SU-DHL-6 (cell line): ENCODE measurements at regions not wholly inside any gene's neighbourhood (a gene's known extent, or its start where the extent isn't known, plus 50 kb on each side); places are given as distances from the start of the nearest gene placed in this dataset.

Experiments
- H2AFZ ChIP-seq: fragments of 200-600 bp; sonication (generic); 2 replicates; pipeline ENCODE4 v1.6.1; 2014; ENCODE audit warnings: low read depth, mild to moderate bottlenecking, moderate library complexity, mixed read lengths, antibody characterized with exemption, low read length; ENCODE audit not compliant: severe bottlenecking
- H3F3A ChIP-seq: fragments of 200-600 bp; shearing (Covaris generic); 2 replicates; pipeline ENCODE4 v1.6.0; 2016; ENCODE audit warnings: antibody characterized with exemption, mild to moderate bottlenecking; ENCODE audit not compliant: insufficient read depth
- H3K27ac ChIP-seq: fragments of 200-600 bp; sonication (generic); 2 replicates; pipeline ENCODE4 v1.5.1; 2016; ENCODE audit warnings: low read depth, mild to moderate bottlenecking, low read length, moderate library complexity, mixed read lengths
- H3K27me3 ChIP-seq: fragments of 200-600 bp; sonication (generic), shearing (Covaris generic); 2 replicates; pipeline ENCODE4 v1.6.0; 2014; ENCODE audit warnings: mild to moderate bottlenecking, low read length
- H3K36me3 ChIP-seq: fragments of 200-600 bp; sonication (generic); 2 replicates; pipeline ENCODE4 v1.6.1; 2014; ENCODE audit warnings: mild to moderate bottlenecking, low read length, mixed read lengths
- H3K4me2 ChIP-seq: fragments of 300-600, 200-600 bp; shearing (Covaris generic), sonication (generic); 2 replicates; pipeline ENCODE4 v1.6.0; 2014; ENCODE audit warnings: low read length, low read depth, mild to moderate bottlenecking; ENCODE audit not compliant: poor library complexity, severe bottlenecking
- H3K4me3 ChIP-seq: fragments of 200-600 bp; sonication (generic); 2 replicates; pipeline ENCODE4 v1.5.1; 2014; ENCODE audit warnings: antibody characterized with exemption, low read length, mild to moderate bottlenecking, mixed read lengths; ENCODE audit not compliant: insufficient read depth, poor library complexity, severe bottlenecking
- H3K79me2 ChIP-seq: fragments of 200-600 bp; sonication (generic); 2 replicates; pipeline ENCODE4 v1.6.1; 2014; ENCODE audit warnings: mild to moderate bottlenecking, low read length, moderate library complexity; ENCODE audit not compliant: insufficient read depth
- H3K9ac ChIP-seq: fragments of 200-600 bp; sonication (generic); 2 replicates; pipeline ENCODE4 v1.7.0; 2014; ENCODE audit warnings: mild to moderate bottlenecking, low read length
- H3K9me2 ChIP-seq: fragments of 200-600 bp; sonication (generic); replicated peaks from 2 replicates; pipeline ENCODE4 v1.6.1; 2014; ENCODE audit warnings: low read length; ENCODE audit not compliant: insufficient read depth
- H3K9me3 ChIP-seq: fragments of 200-600 bp; sonication (generic); 2 replicates; pipeline ENCODE4 v1.6.1; 2014; ENCODE audit warnings: low read length, mixed read lengths; ENCODE audit not compliant: insufficient read depth
- H4K20me1 ChIP-seq: fragments of 200-600 bp; sonication (generic); 2 replicates; pipeline ENCODE4 v1.6.1; 2014; ENCODE audit warnings: low read depth, mild to moderate bottlenecking, antibody characterized with exemption, low read length, moderate library complexity, mixed read lengths
- CTCF ChIP-seq: fragments of 200-600 bp; sonication (generic); IDR thresholded peaks from one replicate; pipeline ENCODE4 v1.5.1; 2017; ENCODE audit warnings: antibody characterized with exemption, mild to moderate bottlenecking, low read length, moderate library complexity; ENCODE audit not compliant: insufficient read depth, poor library complexity, severe bottlenecking
- EZH2phosphoT487 ChIP-seq: fragments of 200-600 bp; sonication (generic), shearing (Covaris generic); conservative IDR thresholded peaks from 2 replicates; pipeline ENCODE4 v1.6.1; 2018; ENCODE audit warnings: mild to moderate bottlenecking, antibody characterized with exemption, low read length, moderate library complexity, mixed read lengths

GRCh38 chr9:16265688-16266087, 604.8 kb downstream of the BNC2 start:
- H3K9ac ChIP-seq = no peak overlapping the region
- no peak overlapping the region for H3K27ac ChIP-seq
- H3K79me2 ChIP-seq = no peaks in the 10 kb centered on the region
- H3K9me3 ChIP-seq = no peaks in the 10 kb centered on the region
- H4K20me1 ChIP-seq = no peaks in the 10 kb centered on the region
- no peaks in the 10 kb centered on the region for H3K27me3 ChIP-seq
- no peaks in the 10 kb centered on the region for H3F3A ChIP-seq
- no peaks in the 10 kb centered on the region for H3K36me3 ChIP-seq
- no peak overlapping the region for H3K4me3 ChIP-seq
- no peak overlapping the region for H3K4me2 ChIP-seq
- H3K9me2 ChIP-seq = no peaks in the 10 kb centered on the region
- TF ChIP-seq EZH2phosphoT487 = no peak
- TF ChIP-seq CTCF = no peak
- no peak overlapping the region for H2AFZ ChIP-seq

GRCh38 chr9:16266648-16267276, 603.7 kb downstream of the BNC2 start:
- TF ChIP-seq CTCF (peak; percentile 83), EZH2phosphoT487 (no peak)
- H2AFZ ChIP-seq = no peak overlapping the region
- H3F3A ChIP-seq = no peaks in the 10 kb centered on the region
- no peaks in the 10 kb centered on the region for H3K9me2 ChIP-seq
- H3K27ac ChIP-seq = no peak overlapping the region
- no peaks in the 10 kb centered on the region for H3K79me2 ChIP-seq
- H3K9ac ChIP-seq = no peak overlapping the region
- H4K20me1 ChIP-seq = no peaks in the 10 kb centered on the region
- no peaks in the 10 kb centered on the region for H3K27me3 ChIP-seq
- H3K36me3 ChIP-seq = no peaks in the 10 kb centered on the region
- no peak overlapping the region for H3K4me3 ChIP-seq
- no peak overlapping the region for H3K4me2 ChIP-seq
- no peaks in the 10 kb centered on the region for H3K9me3 ChIP-seq

- Histone ChIP-seq H3K27ac (no peak overlapping the region), H3K4me2 (no peak overlapping the region), H3K9me3 (no peaks in the 10 kb centered on the region), H3K27me3 (no peaks in the 10 kb centered on the region), H3K9ac (no peak overlapping the region), H3F3A (no peaks in the 10 kb centered on the region), H2AFZ (no peak overlapping the region), H4K20me1 (no peaks in the 10 kb centered on the region), H3K4me3 (no peak overlapping the region), H3K36me3 (no peaks in the 10 kb centered on the region), H3K79me2 (no peaks in the 10 kb centered on the region), H3K9me2 (no peaks in the 10 kb centered on the region)
- TF ChIP-seq CTCF (no peak), EZH2phosphoT487 (no peak)
Observed at GRCh38 chr9:16267281-16268066, 603.0 kb downstream of the BNC2 start.
